Duodenal mucosa (tissue), 2 donors: ENCODE measurements at regions not wholly inside any gene's neighbourhood (a gene's known extent, or its start where the extent isn't known, plus 50 kb on each side); places are given as distances from the start of the nearest gene placed in this dataset.
A peak's percentile ranks its signal among the peaks of the same experiment; 100 is the strongest.
"Not testable (repeated sequence)": the region's sequence is repeated elsewhere in the genome, so short reads cannot be mapped to it uniquely, and the experiment has no call there.

Experiments used
- H3K27ac ChIP-seq: one replicate; pipeline ENCODE4 v1.7.0; 2013; ENCODE audit warnings: low read depth, low read length
- H3K27me3 ChIP-seq, 2 donors: one replicate each; pipeline ENCODE4 v1.7.0; 2013; ENCODE audit warnings: low read length in 2 of 2, control low read depth in 1 of 2; ENCODE audit not compliant: insufficient read depth in 2 of 2, control insufficient read depth in 1 of 2
- H3K36me3 ChIP-seq, 2 donors: one replicate each; pipeline ENCODE4 v1.7.0; 2013; ENCODE audit warnings: low read length in 2 of 2, control low read depth in 1 of 2; ENCODE audit not compliant: insufficient read depth in 2 of 2, control insufficient read depth in 1 of 2
- H3K4me1 ChIP-seq, 2 donors: one replicate each; pipeline ENCODE4 v1.7.0; 2013; ENCODE audit warnings: low read length in 2 of 2, control low read depth in 1 of 2; ENCODE audit not compliant: insufficient read depth in 2 of 2, control insufficient read depth in 1 of 2
- H3K4me3 ChIP-seq, 2 donors: one replicate each; pipeline ENCODE4 v1.7.0; 2013; ENCODE audit warnings: low read length in 2 of 2, low read depth in 1 of 2
- H3K9ac ChIP-seq, 2 donors: one replicate each; pipeline ENCODE4 v1.7.0; 2013; ENCODE audit warnings: low read length in 2 of 2, low read depth in 1 of 2
- H3K9me3 ChIP-seq, 2 donors: one replicate each; pipeline ENCODE4 v1.7.0; 2013; ENCODE audit warnings: low read length in 2 of 2, control low read depth in 1 of 2; ENCODE audit not compliant: control insufficient read depth in 1 of 2

GRCh38 chr3:90182291-90182976 is 1075.0 kb downstream of the EPHA3 start:
- not testable (repeated sequence) for H3K27me3 ChIP-seq, H3K9ac ChIP-seq, H3K4me1 ChIP-seq, H3K36me3 ChIP-seq, H3K9me3 ChIP-seq, H3K27ac ChIP-seq
- peak overlapping the region in 1 of 2 donors; percentile 42 for H3K4me3 ChIP-seq

DNA sequence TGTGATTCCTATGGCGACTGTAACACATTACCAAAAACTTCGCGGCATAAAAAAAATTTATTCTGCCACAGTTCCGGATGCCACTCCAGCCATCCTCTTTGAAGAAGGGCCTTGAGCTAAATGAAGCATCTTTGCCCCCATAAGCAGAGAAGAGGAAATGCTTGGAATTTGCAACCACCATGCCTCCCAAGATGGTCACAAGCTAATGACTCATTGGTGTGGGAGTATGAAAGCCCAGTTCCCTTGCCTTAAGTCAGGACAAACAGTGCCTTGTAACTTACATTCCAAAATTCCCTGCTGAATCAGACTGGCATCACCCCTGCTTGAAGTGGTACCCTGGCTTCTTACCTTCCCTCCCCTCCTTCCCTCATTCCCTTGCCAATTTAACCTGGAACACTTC is 1077.4 kb downstream of the EPHA3 start:
- no peak overlapping the region for H3K9ac ChIP-seq
- no peaks in the 10 kb centered on the region for H3K36me3 ChIP-seq
- H3K27ac ChIP-seq, result no peak overlapping the region
- H3K4me3 ChIP-seq, result no peak overlapping the region
- no peaks in the 10 kb centered on the region for H3K4me1 ChIP-seq
- H3K27me3 ChIP-seq, result no peaks in the 10 kb centered on the region
- no peaks in the 10 kb centered on the region for H3K9me3 ChIP-seq

- H3K4me3 ChIP-seq, H3K27ac ChIP-seq, H3K4me1 ChIP-seq, H3K9me3 ChIP-seq, H3K9ac ChIP-seq, H3K27me3 ChIP-seq, H3K36me3 ChIP-seq: not testable (repeated sequence)
Observed at GRCh38 chr3:90197383-90197782, 1090.0 kb downstream of the EPHA3 start.

DNA sequence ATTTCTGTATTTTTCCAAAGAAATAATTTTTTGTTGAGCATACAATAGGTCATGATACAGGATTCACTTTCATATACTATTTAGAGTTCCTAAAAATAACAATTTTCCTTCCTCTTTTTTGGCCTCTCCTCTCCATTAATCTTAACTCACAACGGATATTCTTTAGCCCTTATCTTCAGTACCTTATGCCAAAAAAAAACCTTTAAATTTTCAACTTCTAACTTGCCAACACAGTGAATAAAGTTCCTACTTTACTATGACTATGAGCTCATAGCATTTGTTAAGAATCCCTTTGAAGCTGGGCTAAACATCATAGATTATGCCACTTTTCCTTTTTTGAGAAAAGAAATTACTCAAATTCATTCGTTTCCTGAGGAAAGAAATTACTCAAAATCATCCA is 1095.5 kb downstream of the EPHA3 start:
- H3K4me1 ChIP-seq, H3K27me3 ChIP-seq, H3K4me3 ChIP-seq, H3K36me3 ChIP-seq, H3K9me3 ChIP-seq, H3K9ac ChIP-seq, H3K27ac ChIP-seq: not testable (repeated sequence)

DNA sequence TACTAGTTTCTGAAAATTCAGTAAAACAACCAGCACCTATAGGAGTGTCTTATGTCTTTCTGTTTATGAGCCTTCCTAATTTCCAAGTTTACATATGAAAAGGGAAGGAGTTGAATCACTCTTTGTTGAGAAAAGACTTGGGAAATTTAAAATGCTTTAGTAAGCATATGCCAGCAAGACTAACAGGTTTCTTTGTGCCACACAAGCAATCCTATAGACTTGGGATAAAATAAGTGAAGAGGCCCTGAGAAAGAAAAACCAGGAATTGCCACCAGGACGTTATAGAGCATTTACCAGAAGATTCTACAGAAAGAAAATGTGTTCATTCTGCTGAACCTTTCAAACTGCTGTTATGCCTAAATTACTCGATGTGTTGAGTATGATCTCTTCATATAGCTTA is 1099.1 kb downstream of the EPHA3 start:
- H3K27me3 ChIP-seq, H3K27ac ChIP-seq, H3K36me3 ChIP-seq, H3K9me3 ChIP-seq, H3K4me1 ChIP-seq, H3K4me3 ChIP-seq, H3K9ac ChIP-seq: not testable (repeated sequence)

- H3K9ac ChIP-seq, H3K36me3 ChIP-seq, H3K4me3 ChIP-seq, H3K4me1 ChIP-seq, H3K27ac ChIP-seq, H3K9me3 ChIP-seq, H3K27me3 ChIP-seq: not testable (repeated sequence)
Observed at GRCh38 chr3:90207353-90208097, 1100.1 kb downstream of the EPHA3 start.

- Histone ChIP-seq H3K9me3 (peaks cover 0 to 7% of the 10 kb centered on the region in 2 donors), H3K36me3 (no peaks in the 10 kb centered on the region), H3K4me3 (no peak overlapping the region), H3K27ac (no peak overlapping the region), H3K9ac (no peak overlapping the region), H3K27me3 (no peaks in the 10 kb centered on the region), H3K4me1 (no peaks in the 10 kb centered on the region)
Observed at GRCh38 chr3:90221900-90222299, 1114.5 kb downstream of the EPHA3 start.

- H3K9ac ChIP-seq, result no peak overlapping the region
- H3K4me3 ChIP-seq, result no peak overlapping the region
- H3K4me1 ChIP-seq, result no peaks in the 10 kb centered on the region
- no peaks in the 10 kb centered on the region for H3K36me3 ChIP-seq
- H3K27ac ChIP-seq, result no peak overlapping the region
- peaks cover 0 to 5% of the 10 kb centered on the region in 2 donors for H3K9me3 ChIP-seq
- H3K27me3 ChIP-seq, result no peaks in the 10 kb centered on the region
Observed at GRCh38 chr3:90241481-90241880, 1134.1 kb downstream of the EPHA3 start.

DNA sequence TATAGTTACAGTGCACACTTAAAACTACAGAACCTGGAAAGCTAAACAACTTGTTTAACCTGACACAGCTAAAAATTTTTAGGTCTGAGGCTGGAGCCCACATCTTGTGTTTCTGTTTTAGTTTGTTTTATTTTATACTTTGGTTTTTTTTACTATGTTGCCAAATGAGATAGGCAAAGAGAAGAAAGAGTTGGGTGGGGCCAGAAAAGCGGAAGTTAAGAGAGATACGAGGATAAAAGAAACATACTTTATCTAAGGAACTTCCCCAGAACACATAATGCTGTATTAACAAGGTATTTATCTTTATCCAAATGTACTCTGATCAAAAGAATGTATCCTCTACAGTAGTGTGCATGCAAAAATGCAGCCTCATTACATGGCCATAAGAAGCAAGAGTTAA is 1145.7 kb downstream of the EPHA3 start:
- Histone ChIP-seq H3K4me3 (no peak overlapping the region), H3K27me3 (no peaks in the 10 kb centered on the region), H3K4me1 (no peaks in the 10 kb centered on the region), H3K36me3 (no peaks in the 10 kb centered on the region), H3K9me3 (no peaks in the 10 kb centered on the region), H3K27ac (no peak overlapping the region), H3K9ac (no peak overlapping the region)

- peaks cover 10 to 22% of the 10 kb centered on the region in 2 donors for H3K9me3 ChIP-seq
- H3K27ac ChIP-seq, result no peak overlapping the region
- H3K4me1 ChIP-seq, result no peaks in the 10 kb centered on the region
- no peak overlapping the region for H3K9ac ChIP-seq
- H3K27me3 ChIP-seq, result no peaks in the 10 kb centered on the region
- no peaks in the 10 kb centered on the region for H3K36me3 ChIP-seq
- H3K4me3 ChIP-seq, result no peak overlapping the region
Observed at GRCh38 chr3:90261481-90262433, 1154.3 kb downstream of the EPHA3 start.
